Heart left ventricle (tissue), 13 donors: ENCODE measurements at regions not wholly inside any gene's neighbourhood (a gene's known extent, or its start where the extent isn't known, plus 50 kb on each side); places are given as distances from the start of the nearest gene placed in this dataset.

Experiments
- CTCF ChIP-seq, 12 donors: fragments of 200-600 bp; sonication (generic) in 4 of 12; IDR thresholded peaks; one replicate each; pipeline versions ENCODE4 v1.5.0 to v1.8.0; 2018 to 2022; ENCODE audit warnings: antibody characterized with exemption in 12 of 12, mild to moderate bottlenecking in 5 of 12
- POLR2A ChIP-seq, 2 donors: fragments of 450-650 bp; IDR thresholded peaks; one replicate each; pipeline ENCODE4 v1.6.1; 2017; ENCODE audit warnings: antibody characterized with exemption in 2 of 2, mild to moderate bottlenecking in 2 of 2, moderate library complexity in 2 of 2
- donor health status: ischemic (EF 13 %, LVEDD 7.1; RV severe dilation, severe dysfunction).
- donor health status: DM: no; HTN: yes; CAD: no.
- donor health status: DM: no; HTN: no; CAD: no.
- donor health status: ischemic (EF 25% LVEDD 6.9; RV normal size, moderate dysfunction).
- donor health status: ischemic (EF 25% LVEDD 5.7; RV mildly dilated, moderate dysfunction).
- donor health status: ischemic (EF 35%, LVEDD 5.7; RV mildly dilated, moderate dysfunction).
- donor health status: nonischemic (EF 11% LVEDD 7.7; RV severe dilation, severe dysfunction).
- donor health status: DM: yes; HTN: yes; CAD: no.
- donor health status: PGD.
- donor health status: ischemic (EF 29% LVEDD 5.4; RV normal size, mild dysfunction).
- donor health status: nonischemic (EF 23%, LVEDD 6.1; RV moderate dilation, normal function).

GRCh38 chr5:158255609-158256008, 396.7 kb upstream of the CLINT1 start:
- TF ChIP-seq CTCF (IDR thresholded peaks at IDR 0.05) = no peak
- TF ChIP-seq POLR2A (IDR thresholded peaks at IDR 0.05) = no peak
